ENCODE measurements at regions not wholly inside any gene's neighbourhood (a gene's known extent, or its start where the extent isn't known, plus 50 kb on each side); places are given as distances from the start of the nearest gene placed in this dataset.

- FAIRE-seq = no peak
These were observed 92.8 kb upstream of the MKLN1 start for GRCh38 chr7:131234719-131235488.

GRCh38 chr7:131235489-131236317 lies 92.0 kb upstream of the MKLN1 start:
- no peak for FAIRE-seq

DNA sequence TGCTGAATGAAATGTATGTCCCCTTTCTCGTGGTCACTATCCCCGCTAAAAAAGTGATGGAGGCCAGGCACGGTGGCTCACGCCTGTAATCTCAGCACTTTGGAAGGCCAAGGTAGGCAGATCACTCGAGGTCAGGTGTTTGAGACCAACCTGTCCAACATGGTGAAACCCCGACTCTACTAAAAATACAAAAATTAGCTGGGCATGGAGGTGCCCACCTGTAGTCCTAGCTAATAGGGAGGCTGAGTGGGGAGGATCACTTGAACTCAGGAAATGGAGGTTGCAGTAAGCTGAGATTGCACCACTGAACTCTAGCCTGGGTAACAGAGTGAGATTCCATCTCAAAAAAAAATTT lies 91.4 kb upstream of the MKLN1 start:
- no peak for FAIRE-seq

- FAIRE-seq = no peak
These were observed 89.2 kb upstream of the MKLN1 start for GRCh38 chr7:131238347-131238931.

GRCh38 chr7:131241386-131241785 lies 86.3 kb upstream of the MKLN1 start:
- FAIRE-seq = no peak

DNA sequence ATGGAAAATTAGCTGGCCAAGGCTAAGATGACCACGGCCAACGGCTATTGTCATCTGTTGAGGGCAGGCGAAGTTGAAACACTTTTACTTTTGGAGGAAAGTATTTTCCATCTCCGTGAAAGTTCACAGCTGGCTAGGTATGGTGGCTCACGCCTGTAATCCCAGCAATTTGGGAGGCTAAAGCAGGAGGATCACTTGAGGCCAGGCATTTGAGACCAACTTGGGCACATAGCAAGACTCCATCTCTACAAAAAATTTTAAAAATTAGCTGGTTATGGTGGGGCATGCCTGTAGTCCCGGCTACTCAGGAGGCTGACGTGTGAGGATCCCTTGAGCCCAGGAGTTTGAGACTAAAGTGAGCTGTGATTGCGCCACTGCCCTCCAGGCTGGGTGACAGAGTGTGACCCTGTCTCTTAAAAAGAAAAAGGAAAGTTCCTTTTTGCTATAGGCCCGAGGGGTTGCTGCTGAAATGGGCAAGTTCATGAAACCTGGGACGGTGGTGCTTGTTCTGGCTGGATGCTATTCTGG lies 85.5 kb upstream of the MKLN1 start:
- FAIRE-seq = no peak

DNA sequence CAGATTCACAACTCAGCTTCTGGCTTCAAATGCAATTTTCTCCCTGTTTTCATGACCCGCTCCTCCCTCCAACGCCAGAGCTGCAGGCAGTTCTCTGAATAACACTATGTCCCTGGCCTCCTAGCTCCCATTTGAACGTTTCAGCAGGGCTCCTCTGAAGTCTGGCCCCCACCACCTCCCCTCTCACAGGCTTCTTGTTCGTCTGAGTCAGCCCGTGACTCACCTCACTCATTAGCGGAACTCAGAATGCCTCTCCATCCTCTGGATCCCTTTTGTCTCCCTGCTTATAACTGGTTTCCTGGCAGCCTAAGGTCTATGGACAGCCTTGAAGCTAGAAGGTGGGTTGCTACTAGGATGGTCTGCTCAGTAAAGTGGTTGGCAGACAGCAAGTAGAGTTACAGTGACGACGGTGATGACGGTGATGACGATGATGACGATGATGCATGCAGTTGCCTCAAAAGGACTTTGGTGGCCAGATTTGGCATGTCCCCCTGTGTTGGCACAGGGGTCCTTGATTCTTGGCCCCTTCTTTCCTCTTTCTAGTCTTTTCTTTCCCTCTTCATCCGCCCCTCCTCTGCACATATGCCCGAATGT lies 83.3 kb upstream of the MKLN1 start:
- no peak for FAIRE-seq

DNA sequence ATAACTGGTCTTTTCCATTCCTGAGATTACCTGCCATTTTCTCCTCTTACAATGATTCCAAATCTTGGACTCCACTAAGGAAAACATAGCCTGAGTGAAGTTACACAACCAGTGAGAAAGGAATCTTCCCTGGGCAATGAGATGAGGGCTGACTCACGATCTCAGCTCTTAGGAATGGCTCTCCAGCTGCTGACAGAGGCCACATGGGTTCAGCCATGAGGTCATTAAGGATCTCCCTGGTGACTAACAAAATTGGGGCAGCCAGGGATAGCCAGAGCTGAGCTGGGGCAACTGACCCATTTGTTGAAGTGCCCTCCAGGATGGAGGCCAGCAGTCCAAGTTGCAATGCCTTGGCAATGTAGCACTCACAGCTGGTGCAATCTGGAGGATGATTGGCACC lies 78.7 kb upstream of the MKLN1 start:
- no peak for FAIRE-seq

DNA sequence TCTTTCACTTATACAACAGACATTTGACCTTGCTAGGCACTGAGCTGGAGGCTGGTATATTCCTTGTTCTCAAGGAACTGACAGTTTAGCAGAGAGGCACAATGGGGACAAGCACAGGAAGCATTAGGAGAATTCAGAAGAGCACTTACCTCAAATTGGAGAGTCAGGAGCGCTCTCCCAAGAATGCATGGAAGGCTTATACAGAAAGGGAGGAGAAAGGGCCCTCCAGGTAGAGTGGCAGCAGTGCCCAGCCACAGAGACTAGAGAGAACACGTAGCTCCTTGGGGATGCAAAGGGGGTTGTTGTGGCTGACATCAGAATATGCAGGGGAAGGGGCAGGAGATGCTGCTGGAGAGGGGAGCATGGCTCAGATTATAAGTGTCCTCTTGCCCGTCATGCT lies 78.2 kb upstream of the MKLN1 start:
- no peak for FAIRE-seq

GRCh38 chr7:131250331-131250730 lies 77.3 kb upstream of the MKLN1 start:
- FAIRE-seq = no peak

- FAIRE-seq = no peak
These were observed 76.3 kb upstream of the MKLN1 start for GRCh38 chr7:131251371-131251770.

GRCh38 chr7:131252976-131253375 lies 74.7 kb upstream of the MKLN1 start:
- FAIRE-seq = no peak

GRCh38 chr7:131254211-131254610 lies 73.5 kb upstream of the MKLN1 start:
- no peak for FAIRE-seq

DNA sequence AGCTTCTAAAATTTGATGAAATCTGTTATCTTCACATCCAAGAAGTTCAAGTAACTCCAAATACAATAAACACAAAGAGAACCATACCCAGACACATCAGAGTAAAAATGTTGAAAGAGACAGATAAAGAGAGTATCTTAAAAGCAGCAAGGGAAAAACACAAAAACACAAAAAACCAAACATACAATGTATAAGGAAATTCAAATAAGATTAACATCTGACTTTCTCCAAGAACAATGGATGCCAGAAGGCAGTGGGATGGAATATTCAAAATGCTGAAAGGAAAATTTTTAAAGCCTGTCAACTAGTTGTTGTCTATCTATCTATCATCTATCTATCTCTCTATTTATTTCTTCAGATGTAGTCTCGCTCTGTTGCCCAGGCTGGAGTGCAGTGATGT lies 72.4 kb upstream of the MKLN1 start:
- FAIRE-seq = no peak

- FAIRE-seq = no peak
These were observed 66.1 kb upstream of the MKLN1 start for GRCh38 chr7:131261476-131261994.

DNA sequence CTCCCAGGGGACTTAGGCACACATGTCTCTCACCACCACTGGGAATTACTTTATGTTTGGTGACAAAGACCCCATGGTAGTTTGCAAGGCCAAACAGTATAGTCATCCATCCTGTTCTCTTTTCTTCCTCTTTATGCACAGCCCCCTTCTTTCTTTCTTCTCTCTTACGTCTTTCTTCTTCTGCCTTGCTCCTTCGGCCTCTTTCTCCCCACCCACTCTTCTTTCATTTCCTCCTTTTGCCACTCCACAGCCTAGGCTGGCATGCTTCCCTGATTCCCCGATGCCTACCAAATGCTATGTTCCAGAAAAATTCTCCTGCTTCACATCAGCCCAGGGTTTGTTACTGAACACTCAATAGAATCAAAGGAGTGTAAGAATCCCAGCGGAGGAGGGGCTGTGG lies 62.4 kb upstream of the MKLN1 start:
- FAIRE-seq = no peak

GRCh38 chr7:131267631-131268030 lies 60.0 kb upstream of the MKLN1 start:
- FAIRE-seq = no peak

- FAIRE-seq = no peak
These were observed 58.8 kb upstream of the MKLN1 start for GRCh38 chr7:131268906-131269305.

DNA sequence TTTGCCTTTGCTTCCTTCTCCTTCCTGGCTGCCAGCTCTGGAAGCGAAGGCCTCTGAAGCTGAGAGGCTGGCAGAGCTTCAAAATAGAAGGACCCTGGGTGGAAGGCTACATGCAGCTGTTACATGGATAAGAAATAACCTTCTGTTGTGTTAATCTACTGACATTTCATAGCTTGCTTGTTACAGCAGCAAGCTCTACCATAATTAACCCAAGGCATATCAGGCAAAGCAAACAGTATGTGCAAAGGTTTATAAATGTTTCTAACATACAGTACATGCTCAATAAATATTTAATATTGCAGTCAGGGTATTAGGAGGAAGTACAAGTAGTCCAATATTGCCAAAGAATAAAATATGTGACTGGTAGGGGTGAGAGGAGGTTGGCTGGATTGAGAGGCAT lies 55.6 kb upstream of the MKLN1 start:
- FAIRE-seq = no peak

- no peak for FAIRE-seq
These were observed 52.7 kb upstream of the MKLN1 start for GRCh38 chr7:131274986-131275385.

DNA sequence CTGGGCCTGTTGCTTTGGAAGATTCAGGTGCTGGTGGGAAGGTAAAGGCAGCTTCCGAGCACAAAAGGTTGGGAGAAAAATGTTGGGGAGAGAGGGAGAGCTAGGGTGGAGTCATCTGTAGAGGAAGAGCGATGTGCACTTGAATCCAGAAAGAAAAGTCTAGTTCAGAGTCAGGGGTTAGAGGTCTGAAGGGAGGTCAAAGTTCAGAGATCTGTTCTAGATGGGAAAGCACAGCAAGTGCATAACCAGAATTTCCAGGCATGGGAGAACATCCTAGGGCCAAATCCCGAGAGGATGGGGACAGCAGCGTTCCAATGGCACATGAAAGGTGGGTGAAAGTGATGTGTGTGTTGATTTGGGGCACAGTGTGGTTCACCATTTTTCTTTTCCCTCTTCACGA lies 51.5 kb upstream of the MKLN1 start:
- no peak for FAIRE-seq

GRCh38 chr7:131276748-131277147 lies 50.9 kb upstream of the MKLN1 start:
- FAIRE-seq = no peak
